GM19395 (cell line): ENCODE measurements at regions not wholly inside any gene's neighbourhood (a gene's known extent, or its start where the extent isn't known, plus 50 kb on each side); places are given as distances from the start of the nearest gene placed in this dataset.
"Not testable (repeated sequence)": the region's sequence is repeated elsewhere in the genome, so short reads cannot be mapped to it uniquely, and the experiment has no call there.

Experiments used
- ATAC-seq: cut with Tn5 transposase; IDR thresholded peaks from one replicate; pipeline ENCODE4 v1.9.1; 2021; ENCODE audit warnings: mild to moderate bottlenecking, moderate library complexity; ENCODE audit not compliant: unreplicated experiment

GRCh38 chr11:92168936-92169335 lies 55.7 kb upstream of the FAT3 start:
- ATAC-seq, result no peak

GRCh38 chr11:92167571-92167970 lies 57.0 kb upstream of the FAT3 start:
- ATAC-seq, result no peak

GRCh38 chr11:92166335-92166734 lies 58.3 kb upstream of the FAT3 start:
- no peak for ATAC-seq

- no peak for ATAC-seq
Observed at GRCh38 chr11:92163879-92164278, 60.7 kb upstream of the FAT3 start.

- ATAC-seq, result no peak
Observed at GRCh38 chr11:92162776-92163175, 61.8 kb upstream of the FAT3 start.

- no peak for ATAC-seq
Observed at GRCh38 chr11:92159931-92160330, 64.7 kb upstream of the FAT3 start.

GRCh38 chr11:92157390-92157789 lies 67.2 kb upstream of the FAT3 start:
- not testable (repeated sequence) for ATAC-seq

GRCh38 chr11:92154611-92155010 lies 70.0 kb upstream of the FAT3 start:
- no peak for ATAC-seq

- no peak for ATAC-seq
Observed at GRCh38 chr11:92154110-92154509, 70.5 kb upstream of the FAT3 start.

GRCh38 chr11:92153542-92153941 lies 71.1 kb upstream of the FAT3 start:
- ATAC-seq, result no peak

- ATAC-seq, result no peak
Observed at GRCh38 chr11:92152245-92152644, 72.4 kb upstream of the FAT3 start.

- no peak for ATAC-seq
Observed at GRCh38 chr11:92149996-92150395, 74.6 kb upstream of the FAT3 start.

- no peak for ATAC-seq
Observed at GRCh38 chr11:92141725-92142124, 82.9 kb upstream of the FAT3 start.

- ATAC-seq, result no peak
Observed at GRCh38 chr11:92141159-92141558, 83.5 kb upstream of the FAT3 start.

- no peak for ATAC-seq
Observed at GRCh38 chr11:92140021-92140420, 84.6 kb upstream of the FAT3 start.

GRCh38 chr11:92138296-92138695 lies 86.3 kb upstream of the FAT3 start:
- no peak for ATAC-seq

- no peak for ATAC-seq
Observed at GRCh38 chr11:92137747-92138146, 86.9 kb upstream of the FAT3 start.

GRCh38 chr11:92136797-92137196 lies 87.8 kb upstream of the FAT3 start:
- no peak for ATAC-seq

- no peak for ATAC-seq
Observed at GRCh38 chr11:92131289-92131865, 93.2 kb upstream of the FAT3 start.

GRCh38 chr11:92130421-92130831 lies 94.2 kb upstream of the FAT3 start:
- ATAC-seq, result no peak

GRCh38 chr11:92129811-92130210 lies 94.8 kb upstream of the FAT3 start:
- ATAC-seq, result no peak

GRCh38 chr11:92128026-92128425 lies 96.6 kb upstream of the FAT3 start:
- no peak for ATAC-seq

GRCh38 chr11:92125321-92125720 lies 99.3 kb upstream of the FAT3 start:
- ATAC-seq, result no peak
